Ovary (tissue), 3 donors: ENCODE measurements at regions not wholly inside any gene's neighbourhood (a gene's known extent, or its start where the extent isn't known, plus 50 kb on each side); places are given as distances from the start of the nearest gene placed in this dataset.

Experiments
- EP300 ChIP-seq: sonication (generic); formaldehyde crosslinking; IDR thresholded peaks from one replicate; pipeline ENCODE4 v1.6.1; 2017; ENCODE audit warnings: antibody characterized with exemption
- POLR2A ChIP-seq: fragments of 450-650 bp; IDR thresholded peaks from one replicate; pipeline ENCODE4 v1.6.1; 2017; ENCODE audit warnings: antibody characterized with exemption, mild to moderate bottlenecking, moderate library complexity
- TF ChIP-seq, protein P1 (sequence below), 3 donors: fragments of 450-650 bp in 2 of 3; fragments of 200-600 bp in 1 of 3; IDR thresholded peaks; one replicate each; pipeline versions ENCODE4 v1.5.1 to v1.8.0; 2016 to 2022; ENCODE audit warnings: antibody characterized with exemption in 3 of 3, mild to moderate bottlenecking in 1 of 3
- donor health status: DM: no; HTN: no; CAD: no.

DNA sequence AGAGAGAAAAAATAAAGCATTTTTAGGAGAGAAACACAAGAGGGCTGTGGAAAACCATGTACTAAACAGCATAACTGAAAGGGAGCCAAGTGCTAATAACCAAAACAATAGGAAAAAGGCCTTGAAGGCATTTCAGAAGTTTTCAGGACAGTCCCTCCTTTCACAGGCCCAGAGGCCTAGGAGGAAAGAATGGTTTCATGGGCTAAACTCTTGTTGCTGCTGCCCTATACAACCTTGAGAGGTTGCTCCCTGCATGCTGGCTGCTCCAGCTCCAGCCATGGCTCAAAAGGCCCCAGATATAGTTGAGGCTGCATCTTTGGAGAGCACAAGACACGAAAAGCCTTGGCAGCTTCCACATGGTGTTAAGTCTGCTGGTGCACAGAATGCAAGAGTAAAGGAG lies 267.4 kb upstream of the LRP1B start:
- TF ChIP-seq EP300 (no peak), POLR2A (no peak)
- TF ChIP-seq, protein P1, sequence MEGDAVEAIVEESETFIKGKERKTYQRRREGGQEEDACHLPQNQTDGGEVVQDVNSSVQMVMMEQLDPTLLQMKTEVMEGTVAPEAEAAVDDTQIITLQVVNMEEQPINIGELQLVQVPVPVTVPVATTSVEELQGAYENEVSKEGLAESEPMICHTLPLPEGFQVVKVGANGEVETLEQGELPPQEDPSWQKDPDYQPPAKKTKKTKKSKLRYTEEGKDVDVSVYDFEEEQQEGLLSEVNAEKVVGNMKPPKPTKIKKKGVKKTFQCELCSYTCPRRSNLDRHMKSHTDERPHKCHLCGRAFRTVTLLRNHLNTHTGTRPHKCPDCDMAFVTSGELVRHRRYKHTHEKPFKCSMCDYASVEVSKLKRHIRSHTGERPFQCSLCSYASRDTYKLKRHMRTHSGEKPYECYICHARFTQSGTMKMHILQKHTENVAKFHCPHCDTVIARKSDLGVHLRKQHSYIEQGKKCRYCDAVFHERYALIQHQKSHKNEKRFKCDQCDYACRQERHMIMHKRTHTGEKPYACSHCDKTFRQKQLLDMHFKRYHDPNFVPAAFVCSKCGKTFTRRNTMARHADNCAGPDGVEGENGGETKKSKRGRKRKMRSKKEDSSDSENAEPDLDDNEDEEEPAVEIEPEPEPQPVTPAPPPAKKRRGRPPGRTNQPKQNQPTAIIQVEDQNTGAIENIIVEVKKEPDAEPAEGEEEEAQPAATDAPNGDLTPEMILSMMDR (IDR thresholded peaks at IDR 0.05): no peak
